ENCODE measurements at regions not wholly inside any gene's neighbourhood (a gene's known extent, or its start where the extent isn't known, plus 50 kb on each side); places are given as distances from the start of the nearest gene placed in this dataset.

DNA sequence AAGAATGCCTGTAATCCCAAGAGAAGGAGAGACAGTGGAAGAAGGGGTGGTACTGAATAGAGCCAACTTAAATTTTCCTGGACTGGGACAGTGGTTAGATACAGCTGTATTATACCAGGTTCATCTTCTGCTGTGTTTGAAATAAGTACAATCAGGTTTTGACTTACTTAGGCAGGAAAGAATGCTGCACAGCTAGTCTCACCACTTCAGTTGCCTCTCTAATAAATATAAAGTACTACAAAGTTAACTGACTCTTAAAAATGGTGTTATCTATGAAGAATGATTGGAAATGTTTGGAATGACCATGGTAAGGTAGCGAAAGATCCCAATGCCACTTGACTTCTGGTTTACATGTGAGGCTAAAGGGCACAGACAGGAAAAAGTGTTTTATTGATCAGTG is 652.1 kb downstream of the NOVA1 start:
- no peak for FAIRE-seq

DNA sequence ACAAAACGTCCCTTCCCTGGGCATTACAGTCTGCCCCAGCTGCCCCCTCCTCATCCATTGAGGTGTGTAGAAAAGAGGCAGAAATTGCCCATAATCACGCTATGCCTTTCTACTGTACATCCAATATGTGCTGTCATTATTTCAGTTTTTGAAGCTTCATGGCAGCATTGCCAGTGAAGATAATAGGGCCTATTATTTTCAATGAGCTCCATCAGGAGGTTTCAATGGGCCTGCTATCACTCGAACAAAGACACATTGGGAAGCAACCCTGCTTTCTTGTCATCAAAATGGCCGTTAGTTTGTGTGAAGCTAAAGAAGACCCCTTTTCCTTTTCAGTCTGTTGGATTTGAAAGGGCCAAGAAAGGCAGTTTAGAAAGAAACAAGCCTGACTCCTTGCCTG is 653.8 kb downstream of the NOVA1 start:
- FAIRE-seq: no peak

DNA sequence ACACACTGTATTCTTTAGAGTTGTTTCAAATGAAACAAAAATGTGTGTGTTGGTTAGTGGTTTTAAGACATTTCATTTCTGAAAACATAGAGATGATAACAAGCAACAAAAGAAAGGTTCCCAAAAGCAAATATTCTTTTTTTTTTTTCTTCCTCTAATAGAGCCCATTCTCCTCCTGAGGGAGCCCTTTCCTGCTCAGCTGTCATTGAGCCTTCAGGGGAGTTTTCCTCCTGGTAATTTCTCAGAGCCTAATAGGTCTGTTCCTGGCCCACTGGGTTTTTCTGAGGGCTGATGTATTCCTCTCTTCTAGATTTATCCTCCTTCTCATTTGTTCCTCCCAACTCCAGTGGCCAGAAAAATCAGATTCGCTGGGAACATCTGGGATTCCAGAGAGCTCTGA is 654.5 kb downstream of the NOVA1 start:
- no peak for FAIRE-seq

DNA sequence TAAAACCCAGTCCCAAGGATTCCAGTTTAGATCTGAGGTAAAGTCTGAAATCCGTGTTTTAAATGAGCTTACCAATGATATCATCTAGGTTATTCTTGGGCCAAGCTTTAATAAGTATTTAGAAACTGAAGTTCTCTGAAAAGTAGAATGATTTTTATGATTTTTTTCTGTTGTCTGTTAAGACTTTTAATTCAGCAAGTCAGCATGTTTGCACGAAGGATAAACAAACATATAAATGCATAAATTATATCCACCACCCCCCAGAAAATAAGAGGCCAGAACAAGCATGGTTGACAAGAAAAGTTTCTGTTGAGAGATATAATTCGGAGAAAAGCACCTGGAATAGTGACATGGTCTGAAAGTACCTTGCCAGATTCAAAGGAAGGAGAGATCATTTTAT is 655.7 kb downstream of the NOVA1 start:
- FAIRE-seq: no peak

DNA sequence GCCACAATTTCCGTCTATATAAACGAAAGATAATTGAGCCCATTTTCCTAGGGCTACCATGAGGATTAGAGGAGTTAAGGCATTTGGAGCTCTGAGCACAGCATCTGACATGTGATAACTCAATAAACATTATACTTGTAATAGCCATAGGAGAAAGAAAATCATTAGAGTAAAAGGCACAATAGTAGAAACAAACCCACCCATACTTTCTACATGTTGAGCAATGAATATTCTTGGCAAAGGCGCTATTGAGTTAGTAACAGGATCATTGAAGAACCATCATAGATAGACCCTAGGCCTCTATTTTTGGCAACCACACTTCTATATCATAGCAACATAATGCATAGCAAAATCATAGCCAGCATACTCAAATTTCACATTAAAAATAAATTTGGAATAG is 664.1 kb downstream of the NOVA1 start:
- FAIRE-seq: no peak

DNA sequence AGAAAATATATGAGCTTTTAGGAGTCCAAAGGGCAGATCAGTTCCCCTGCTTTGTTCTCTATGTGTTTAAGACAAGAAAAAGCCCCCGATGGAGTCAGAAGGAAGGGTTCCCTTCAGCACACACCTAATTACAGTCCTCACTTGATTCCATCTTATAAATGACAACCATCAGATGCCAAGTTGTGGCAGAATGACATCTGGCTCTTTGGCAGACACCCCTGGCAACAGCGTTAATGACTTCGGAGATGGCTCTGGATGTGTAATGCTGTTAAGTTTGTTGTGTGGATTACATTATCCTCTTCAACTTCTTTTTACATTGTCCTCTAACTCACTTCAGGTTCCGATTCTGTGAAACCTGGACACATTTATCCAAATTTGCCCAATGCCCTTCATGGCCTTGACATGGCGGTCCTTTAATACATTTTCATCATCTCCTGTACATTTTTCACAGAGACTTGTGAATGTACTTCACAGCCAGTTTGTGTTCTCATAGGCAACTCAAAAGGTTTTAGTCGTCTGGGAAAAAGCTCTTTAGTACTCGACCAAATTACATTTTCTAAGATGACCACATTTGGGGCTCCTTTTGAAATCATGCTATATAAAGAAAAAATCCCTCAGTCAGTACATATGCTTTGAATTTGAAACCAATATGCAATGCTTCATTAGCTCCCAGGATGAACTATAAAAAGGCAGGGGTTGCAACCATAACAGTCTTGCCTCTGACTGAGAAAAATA is 667.8 kb downstream of the NOVA1 start:
- FAIRE-seq: no peak

DNA sequence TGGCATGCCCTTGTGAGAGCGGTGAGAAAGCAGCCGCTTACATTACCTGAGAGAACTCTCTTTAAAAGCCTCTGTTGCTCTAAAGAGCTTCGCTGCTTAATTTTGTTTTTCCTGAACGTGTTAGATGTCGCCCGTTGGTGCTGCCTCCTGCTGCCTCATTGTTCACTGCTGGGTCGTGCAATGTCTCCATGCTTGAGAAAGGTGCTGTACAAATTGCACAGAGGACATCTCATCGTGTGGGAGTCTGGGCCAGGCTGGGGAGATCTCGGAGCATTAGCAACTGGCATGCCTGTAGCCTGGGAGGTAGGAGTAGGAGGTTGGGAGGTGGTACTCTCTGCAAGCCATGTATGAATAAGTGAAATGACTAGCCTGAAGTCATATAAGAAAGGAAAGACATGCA is 686.0 kb downstream of the NOVA1 start:
- FAIRE-seq: no peak

DNA sequence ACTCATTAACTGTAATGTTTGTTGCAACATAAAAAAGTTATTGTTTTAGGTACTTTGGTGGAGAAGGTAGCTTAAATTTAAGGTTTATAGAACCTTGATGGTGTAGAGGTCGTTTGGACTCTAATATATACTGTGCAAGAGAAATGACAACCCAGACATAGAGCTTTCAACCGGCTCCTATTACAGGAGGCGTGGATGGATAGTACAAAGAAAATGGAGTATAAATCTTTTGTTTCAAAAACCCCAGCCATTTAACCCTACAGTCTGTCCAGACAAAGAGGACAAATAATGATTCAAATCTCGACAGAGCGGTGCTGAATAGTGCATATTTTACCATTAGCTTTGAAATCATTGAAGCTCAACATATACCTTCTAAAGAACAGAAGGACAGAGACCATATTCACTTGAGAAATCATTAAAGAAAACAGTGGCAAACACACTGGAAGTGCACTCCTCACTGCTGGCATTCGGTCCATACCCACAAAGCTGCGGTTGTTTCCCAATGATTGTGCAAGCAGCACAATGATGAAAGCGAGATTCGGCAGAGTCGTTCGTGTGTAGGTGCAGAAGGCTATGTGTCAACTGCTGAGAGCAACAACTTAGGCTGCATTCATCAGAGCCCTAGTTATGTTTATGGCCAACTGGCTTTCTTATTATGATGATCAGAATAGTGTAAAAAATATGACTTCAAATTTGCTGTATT is 688.6 kb downstream of the NOVA1 start:
- FAIRE-seq: no peak

DNA sequence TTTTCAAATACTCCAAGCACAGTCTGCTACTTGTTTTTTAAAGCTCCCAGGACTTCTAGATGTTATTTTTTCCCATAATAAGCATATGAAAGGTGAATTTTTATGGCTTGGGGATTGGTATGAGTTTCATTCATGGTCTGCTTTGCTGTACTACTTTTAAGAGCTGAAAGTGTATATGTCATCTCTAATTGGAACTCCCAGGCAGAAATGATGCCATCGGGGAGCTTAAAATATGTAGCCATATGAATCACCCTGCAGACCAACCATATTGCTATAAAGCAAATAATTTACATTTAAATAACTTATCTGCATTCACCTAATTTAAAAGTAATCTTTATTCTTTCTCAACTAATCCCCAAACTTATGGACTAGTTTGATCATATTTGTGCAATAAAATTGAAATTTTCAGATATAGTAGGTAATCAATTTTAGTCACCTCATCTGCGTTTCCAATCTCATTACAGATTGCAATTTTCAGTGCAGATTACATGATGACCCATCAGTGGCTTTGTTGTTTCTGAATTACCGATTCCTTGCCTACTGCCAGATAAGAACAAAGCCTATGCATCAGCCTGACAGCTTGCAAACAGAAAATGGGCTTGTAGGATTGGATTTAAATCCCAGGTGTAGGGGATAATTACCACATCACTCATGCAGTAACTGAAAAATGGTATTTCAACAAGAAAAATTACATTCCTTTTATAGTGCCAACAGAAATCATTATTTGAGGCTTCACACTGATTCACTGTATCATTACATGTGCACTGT is 689.4 kb downstream of the NOVA1 start:
- FAIRE-seq: no peak

DNA sequence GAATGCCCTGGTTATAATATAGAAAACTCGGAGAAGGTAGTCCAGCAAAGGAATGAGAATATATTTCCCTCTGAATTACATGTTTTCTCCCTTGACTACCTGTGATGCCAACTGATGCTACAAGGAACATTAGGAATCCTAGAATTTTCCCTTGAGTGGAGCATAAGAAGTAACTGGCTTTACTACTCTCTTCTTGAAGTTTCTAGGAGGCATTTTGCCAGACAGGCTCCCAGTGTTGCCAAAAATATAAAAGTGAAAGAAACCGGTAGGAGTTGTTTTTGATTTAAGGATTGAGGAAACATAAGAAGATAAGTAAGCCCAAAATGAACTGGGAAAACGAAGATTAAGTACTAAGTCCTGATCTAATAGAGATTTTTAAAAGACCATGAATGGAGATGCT is 693.4 kb downstream of the NOVA1 start:
- FAIRE-seq: peak; percentile 37

DNA sequence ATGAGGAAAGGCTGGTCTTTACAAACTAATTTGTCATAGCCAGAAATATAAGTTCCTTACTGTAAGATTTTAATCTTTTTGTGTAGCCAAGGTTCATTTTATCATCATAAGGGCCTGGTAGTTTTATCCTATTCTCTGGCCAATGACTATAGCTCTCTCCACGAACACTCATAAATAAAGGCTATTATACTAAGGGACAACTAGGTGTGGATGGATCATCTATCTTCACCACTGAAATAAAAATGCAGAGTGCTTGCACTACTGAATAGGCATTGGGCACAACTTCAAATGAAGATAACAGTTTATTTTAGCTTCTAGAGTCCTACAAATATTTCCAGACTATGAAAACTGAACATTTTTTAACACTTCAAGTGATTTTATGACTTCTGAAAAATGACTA is 698.6 kb downstream of the NOVA1 start:
- FAIRE-seq: no peak

DNA sequence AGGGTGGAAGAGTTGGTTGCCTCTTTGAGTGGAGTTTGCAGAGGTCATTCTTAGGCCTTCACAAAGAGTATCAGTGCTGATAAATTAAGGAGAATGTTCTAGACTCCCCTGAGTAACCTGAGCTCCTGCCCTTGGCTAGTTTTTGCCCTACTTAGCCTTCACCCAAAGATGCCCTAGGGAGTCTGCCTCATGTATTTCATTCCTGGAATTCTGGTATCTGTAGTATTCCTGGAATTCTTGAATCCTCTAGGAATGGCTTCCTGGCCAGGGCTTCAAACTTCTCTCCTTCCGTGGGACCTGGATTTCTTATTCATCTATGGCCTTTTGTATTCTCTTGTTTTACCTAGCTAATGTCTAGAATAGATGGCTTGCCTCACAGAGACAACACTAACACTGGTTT is 701.1 kb downstream of the NOVA1 start:
- FAIRE-seq: no peak

DNA sequence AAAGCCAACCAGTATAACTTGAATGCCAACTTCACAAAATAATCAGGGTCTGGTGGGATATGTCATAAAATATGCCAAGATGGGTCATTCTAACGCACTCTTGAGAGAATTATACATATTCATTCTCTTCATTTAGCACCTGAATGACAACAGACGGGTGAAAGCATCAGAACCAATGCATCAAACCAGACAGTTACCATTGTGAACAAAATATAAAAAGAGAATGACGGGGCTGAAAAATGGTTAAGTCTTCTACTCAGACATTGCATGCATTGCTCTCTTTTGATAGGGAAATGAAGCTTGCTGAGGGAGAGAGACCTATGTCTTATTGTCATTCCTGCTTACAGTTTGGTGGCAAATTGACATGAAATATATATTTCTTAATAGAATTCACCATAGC is 702.1 kb downstream of the NOVA1 start:
- FAIRE-seq: no peak

DNA sequence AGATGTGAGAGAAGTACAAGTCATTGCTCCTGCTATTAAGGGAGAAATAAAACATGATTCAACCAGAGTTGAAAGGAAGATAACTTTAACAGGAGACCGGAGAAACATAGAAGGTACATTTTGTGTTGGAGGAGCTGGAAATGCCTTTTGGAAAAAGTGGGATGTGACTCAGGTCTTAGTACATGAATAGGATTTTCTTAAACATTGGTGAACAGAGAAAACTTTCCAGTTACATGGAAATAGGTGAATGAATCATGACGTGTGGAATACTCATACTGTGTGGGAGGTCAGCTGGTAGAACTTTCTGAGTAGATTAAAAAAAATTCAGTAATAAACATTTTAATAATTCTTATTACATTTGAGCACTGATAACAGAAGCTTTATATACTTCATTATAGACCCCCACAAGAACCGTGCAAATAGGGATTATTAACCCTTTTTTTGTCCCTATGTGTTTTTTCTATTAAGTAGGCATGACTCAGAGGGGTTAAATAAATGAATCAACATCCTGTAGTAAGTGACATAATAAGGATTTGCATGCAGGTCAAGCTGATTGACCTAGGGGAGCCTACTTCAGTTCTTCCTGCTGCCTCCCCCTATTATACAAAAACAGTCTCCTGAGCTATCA is 710.5 kb downstream of the NOVA1 start:
- no peak for FAIRE-seq

DNA sequence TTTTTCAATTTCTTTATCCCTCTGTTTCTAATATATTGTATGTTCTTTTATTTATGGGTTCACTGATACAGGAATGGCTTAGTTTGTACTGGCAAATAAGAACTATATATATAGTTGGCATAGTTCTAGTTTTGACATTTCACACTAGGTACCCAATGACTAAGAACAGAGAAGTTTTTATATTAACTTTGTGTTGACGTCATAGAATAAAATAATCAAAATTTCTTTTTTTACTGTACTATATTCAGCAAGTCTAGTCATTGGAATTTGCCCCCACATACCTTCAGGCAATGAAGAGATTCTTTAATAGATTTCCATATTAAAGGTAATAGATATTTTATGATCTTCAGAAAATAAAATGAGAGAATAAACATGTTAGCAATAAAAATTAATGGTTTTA is 713.2 kb downstream of the NOVA1 start:
- FAIRE-seq: no peak

DNA sequence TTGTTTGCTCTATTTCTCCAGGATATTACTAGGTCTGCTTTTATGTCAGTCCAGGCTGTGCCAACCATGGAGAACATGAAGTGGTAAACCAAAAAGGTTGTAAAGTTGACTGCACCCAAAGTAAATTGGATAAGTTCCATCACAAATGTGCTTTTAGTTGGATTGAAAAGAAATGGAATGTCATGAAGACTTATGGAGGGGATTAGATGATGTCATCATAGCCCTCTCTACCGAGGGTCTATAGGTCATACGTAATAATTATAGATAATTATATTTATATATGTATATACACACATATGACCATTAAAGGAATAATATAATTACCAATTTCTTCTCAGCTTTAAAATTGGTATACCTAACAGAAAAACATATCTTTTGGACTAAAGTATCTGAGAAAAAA is 714.9 kb downstream of the NOVA1 start:
- no peak for FAIRE-seq

DNA sequence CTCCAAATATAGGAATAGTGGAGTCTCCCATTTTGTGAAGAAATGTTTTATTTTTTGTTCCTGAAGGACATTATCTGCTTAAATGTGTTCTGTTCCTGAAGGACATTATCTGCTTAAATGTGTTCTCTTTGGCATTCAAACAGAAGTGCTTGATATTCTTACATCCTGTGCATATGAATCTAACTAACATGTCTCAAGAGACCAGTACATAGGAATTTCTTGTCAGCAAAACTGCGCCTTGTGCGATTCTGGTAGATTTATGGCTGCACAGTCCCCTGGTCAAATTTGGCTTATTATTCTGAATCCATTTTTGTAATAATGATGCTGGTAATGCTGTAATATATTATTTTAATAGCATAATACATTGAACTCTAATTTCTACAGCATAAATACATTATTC is 722.4 kb downstream of the NOVA1 start:
- no peak for FAIRE-seq

DNA sequence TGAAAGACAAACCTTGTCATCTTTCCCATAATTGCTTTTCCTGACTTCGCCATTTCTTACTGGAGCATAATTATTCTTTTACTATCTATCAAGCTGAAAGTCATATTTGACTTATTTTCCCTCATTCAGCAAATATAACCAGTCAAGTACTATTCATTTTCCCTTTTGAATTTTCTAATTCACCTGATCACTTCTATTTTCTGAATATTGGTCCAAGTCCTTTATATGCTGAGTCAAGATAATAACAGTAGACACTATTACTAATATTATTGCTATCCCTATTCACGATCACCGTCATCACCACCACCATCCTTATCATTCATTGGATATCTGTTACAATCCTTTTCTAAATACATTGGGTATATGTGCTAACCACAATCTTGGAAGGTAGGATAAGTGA is 728.0 kb downstream of the NOVA1 start:
- no peak for FAIRE-seq

DNA sequence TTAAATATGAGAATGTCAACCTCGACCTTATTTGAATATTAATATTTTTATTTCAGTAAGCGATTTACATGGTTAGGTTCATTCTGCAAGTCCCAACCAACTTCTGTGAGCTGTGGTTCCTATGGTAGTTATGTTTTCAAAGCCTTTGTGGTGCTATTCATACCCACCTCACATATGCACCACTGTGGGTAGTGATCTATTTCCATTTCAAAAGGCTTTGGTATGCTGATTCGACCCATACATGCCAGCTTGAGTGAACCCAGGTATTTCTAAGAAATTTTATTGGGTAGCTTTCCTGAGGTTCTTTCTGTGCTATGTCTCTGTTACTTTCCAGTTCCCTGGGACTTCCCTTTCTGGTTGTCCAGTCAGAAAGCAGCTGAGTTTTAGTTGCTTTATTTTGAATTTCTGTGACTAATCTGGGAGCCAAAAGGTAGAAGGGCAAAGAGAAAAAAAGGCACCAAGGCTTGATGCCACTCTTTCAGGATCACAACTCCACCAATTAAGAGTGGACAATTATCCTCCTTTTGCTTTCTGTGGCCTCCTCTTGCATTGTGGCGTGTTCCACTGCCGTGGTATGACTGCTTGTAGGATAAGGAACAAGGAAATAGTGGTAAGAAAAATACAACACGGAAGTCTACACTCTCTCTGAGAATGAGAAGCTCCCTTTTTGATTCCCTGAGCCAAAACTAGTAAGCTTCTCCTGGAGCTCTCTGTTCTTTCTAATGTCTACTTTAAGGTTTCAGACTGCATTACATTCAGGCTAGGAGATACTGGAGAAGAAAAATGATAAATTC is 729.1 kb downstream of the NOVA1 start:
- no peak for FAIRE-seq

DNA sequence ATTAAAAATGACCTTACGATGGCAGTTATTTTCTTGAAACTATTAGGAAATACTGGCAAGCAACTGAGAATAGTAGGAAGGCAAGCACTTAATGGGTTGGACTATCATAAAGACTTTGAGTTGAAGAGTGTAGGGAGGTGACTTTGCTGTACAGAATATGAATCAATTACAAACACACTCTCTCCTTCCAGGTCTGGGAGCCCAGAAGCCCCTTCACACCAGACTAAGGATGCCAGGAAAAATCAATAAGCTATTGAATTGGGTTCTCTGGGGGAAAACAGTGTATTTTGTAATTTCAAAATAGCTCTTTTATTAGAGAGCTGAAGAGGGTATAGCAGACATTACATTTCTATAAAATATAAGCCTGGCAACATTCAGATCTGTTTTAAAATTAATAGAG is 736.4 kb downstream of the NOVA1 start:
- FAIRE-seq: no peak

DNA sequence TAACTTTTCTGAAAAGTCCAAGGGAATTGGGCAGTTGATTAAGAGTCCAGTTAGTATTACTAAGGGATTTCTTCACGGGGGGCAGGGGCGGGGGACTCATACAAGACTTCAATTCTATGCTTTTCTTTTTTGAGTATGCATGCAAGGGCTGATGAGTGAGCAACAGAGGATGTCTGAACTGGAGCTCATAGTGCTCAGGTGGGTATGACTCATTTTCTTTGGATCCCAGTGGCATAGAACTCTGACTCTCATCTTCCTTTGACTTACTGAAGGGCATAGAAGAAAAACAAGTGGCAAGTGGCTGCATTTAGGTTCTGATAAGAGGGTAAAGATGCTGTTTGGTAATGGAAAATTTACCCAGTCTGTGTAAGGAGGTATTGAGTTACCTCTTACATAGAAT is 749.2 kb downstream of the NOVA1 start:
- no peak for FAIRE-seq

DNA sequence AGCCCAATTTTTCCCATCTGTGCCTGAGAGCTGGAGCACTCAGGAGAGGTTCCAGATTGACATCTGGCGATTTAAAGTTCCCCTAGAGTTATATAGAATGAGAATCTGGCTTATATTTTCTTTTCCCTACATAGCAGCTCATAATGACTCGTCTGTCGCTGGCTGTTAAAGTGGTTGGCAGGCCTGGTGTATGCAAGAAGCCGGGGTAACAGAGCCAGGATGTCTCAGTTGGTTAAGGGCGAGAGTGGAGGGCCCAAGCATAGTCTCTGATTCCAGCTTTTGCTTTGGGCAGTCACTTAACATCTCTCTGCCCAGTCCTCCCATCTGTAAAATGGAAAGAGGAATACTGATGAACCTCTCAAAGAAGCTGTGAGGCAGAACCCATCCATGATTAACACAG is 751.6 kb downstream of the NOVA1 start:
- FAIRE-seq: no peak
